ENCODE measurements at regions not wholly inside any gene's neighbourhood (a gene's known extent, or its start where the extent isn't known, plus 50 kb on each side); places are given as distances from the start of the nearest gene placed in this dataset.
A peak's percentile ranks its signal among the peaks of the same experiment; 100 is the strongest.

DNA sequence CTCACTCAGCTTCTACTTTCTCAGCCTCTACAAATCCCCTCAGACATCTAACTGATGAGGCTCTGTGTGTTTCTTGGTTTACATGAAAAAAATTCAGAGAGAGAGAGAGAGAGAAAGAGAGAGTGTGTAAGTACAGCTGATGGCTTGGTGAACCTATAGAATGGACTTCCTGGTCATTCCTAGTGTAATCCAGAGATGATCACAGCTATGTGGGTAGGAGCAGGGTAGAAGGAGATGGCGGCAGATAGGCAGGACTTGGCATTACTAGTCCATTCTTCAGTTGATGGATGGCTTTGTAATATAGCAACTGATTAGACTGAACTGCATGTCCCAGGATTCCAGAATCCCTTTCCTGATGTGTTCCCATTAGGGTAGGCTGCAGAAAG lies 429.3 kb upstream of the CLINT1 start:
- Histone ChIP-seq H3K79me2 (ENCODE audit: control insufficient read depth, insufficient read depth, low read length) (no peaks in the 10 kb centered on the region), H3K27ac (ENCODE audit: insufficient read depth, low read length) (no peak overlapping the region), H3K4me1 (ENCODE audit: control insufficient read depth, extremely low read depth, insufficient read depth, low read length) (no peaks in the 10 kb centered on the region), H3K4me3 (replicated peaks in 1 of 4; ENCODE audit: control extremely low read depth in 1 of 4, insufficient read depth in 1 of 4, low read depth in 3 of 4, low read length in 4 of 4) (no peak overlapping the region), H3K9ac (ENCODE audit: insufficient read depth, low read length) (no peak overlapping the region), H3K4me2 (ENCODE audit: extremely low read depth, insufficient read depth, low read length) (no peak overlapping the region), H3K9me3 (ENCODE audit: control insufficient read depth, insufficient read depth, low read depth, low read length) (no peaks in the 10 kb centered on the region), H3K36me3 (ENCODE audit: control insufficient read depth, insufficient read depth, low read length) (no peaks in the 10 kb centered on the region), H2AFZ (ENCODE audit: low read length) (no peak overlapping the region), H3K27me3 (ENCODE audit: control insufficient read depth, insufficient read depth, low read length) (no peaks in the 10 kb centered on the region), H4K20me1 (ENCODE audit: control insufficient read depth, extremely low read depth, insufficient read depth, low read length) (no peaks in the 10 kb centered on the region)
- TF ChIP-seq, protein P1, sequence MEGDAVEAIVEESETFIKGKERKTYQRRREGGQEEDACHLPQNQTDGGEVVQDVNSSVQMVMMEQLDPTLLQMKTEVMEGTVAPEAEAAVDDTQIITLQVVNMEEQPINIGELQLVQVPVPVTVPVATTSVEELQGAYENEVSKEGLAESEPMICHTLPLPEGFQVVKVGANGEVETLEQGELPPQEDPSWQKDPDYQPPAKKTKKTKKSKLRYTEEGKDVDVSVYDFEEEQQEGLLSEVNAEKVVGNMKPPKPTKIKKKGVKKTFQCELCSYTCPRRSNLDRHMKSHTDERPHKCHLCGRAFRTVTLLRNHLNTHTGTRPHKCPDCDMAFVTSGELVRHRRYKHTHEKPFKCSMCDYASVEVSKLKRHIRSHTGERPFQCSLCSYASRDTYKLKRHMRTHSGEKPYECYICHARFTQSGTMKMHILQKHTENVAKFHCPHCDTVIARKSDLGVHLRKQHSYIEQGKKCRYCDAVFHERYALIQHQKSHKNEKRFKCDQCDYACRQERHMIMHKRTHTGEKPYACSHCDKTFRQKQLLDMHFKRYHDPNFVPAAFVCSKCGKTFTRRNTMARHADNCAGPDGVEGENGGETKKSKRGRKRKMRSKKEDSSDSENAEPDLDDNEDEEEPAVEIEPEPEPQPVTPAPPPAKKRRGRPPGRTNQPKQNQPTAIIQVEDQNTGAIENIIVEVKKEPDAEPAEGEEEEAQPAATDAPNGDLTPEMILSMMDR (conservative IDR thresholded peaks at IDR 0.05 in 1 of 2, IDR thresholded peaks at IDR 0.05 in 1 of 2; ENCODE audit: low read depth in 1 of 2, low read length in 2 of 2): no peak
- TF ChIP-seq EZH2 (IDR thresholded peaks at IDR 0.05; ENCODE audit: low read length, missing control alignments): no peak
- peak in 1 of 2 donors; percentile 8 for DNase-seq (ENCODE audit: low read depth in 2 of 2)

DNA sequence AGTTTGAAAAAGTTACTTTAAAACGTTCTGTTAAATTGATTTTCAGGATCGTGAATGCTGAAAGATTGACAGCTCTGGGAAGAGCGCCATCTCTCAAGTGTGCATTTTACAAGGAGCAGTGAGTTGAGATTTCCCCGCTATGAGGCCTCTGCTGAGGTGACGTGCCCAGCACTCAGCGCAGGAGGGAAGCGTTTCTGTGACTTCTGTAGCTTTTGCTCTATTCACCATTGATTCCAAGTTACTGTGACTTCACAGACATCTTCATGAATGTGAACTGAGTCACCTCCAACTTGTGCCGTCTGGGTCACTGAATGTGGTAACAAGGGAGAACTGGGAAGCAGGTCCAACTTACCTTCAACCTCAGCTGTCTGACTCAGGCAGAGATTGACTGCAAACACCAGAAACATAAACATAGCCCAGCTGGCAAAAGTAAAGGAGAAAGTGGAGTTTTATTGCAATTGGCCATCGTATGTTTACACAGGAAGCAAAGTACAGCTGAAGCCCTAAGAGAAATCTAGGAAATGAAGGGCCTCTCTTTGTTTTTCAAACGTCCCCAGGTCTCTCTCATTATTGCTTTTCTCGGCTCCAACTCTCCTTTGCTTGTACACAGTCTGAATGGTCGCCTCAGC lies 428.8 kb upstream of the CLINT1 start:
- Histone ChIP-seq H3K9ac (ENCODE audit: insufficient read depth, low read length) (no peak overlapping the region), H3K27me3 (ENCODE audit: control insufficient read depth, insufficient read depth, low read length) (no peaks in the 10 kb centered on the region), H3K4me2 (ENCODE audit: extremely low read depth, insufficient read depth, low read length) (no peak overlapping the region), H3K9me3 (ENCODE audit: control insufficient read depth, insufficient read depth, low read depth, low read length) (no peaks in the 10 kb centered on the region), H3K27ac (ENCODE audit: insufficient read depth, low read length) (no peak overlapping the region), H2AFZ (ENCODE audit: low read length) (no peak overlapping the region), H3K4me1 (ENCODE audit: control insufficient read depth, extremely low read depth, insufficient read depth, low read length) (no peaks in the 10 kb centered on the region), H3K4me3 (replicated peaks in 1 of 4; ENCODE audit: control extremely low read depth in 1 of 4, insufficient read depth in 1 of 4, low read depth in 3 of 4, low read length in 4 of 4) (no peak overlapping the region), H3K79me2 (ENCODE audit: control insufficient read depth, insufficient read depth, low read length) (no peaks in the 10 kb centered on the region), H4K20me1 (ENCODE audit: control insufficient read depth, extremely low read depth, insufficient read depth, low read length) (no peaks in the 10 kb centered on the region), H3K36me3 (ENCODE audit: control insufficient read depth, insufficient read depth, low read length) (no peaks in the 10 kb centered on the region)
- no peak for TF ChIP-seq EZH2 (IDR thresholded peaks at IDR 0.05; ENCODE audit: low read length, missing control alignments)
- TF ChIP-seq, protein P1 (conservative IDR thresholded peaks at IDR 0.05 in 1 of 2, IDR thresholded peaks at IDR 0.05 in 1 of 2; ENCODE audit: low read depth in 1 of 2, low read length in 2 of 2): no peak
- peak; percentile 77 to 95 for DNase-seq (ENCODE audit: low read depth in 2 of 2)

DNA sequence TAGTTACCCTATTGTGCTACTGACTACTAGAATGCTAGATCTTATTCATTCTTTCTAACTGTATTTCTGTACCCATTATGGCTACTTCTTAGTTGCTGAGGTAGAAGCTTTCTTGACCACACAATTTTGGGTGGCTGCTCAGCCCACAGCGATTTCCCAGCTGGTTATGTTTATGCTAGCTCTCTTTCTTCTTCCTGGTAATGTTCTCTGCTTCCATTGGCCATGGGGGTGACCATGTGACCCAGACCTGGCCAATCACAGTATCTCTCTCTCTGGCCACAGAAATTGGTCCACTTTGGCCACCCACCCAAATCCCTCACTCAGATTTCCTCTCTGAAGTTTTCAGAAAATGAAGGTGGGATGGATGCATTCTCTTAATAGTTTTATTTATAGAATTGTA lies 427.9 kb upstream of the CLINT1 start:
- H3K27ac ChIP-seq (ENCODE audit: insufficient read depth, low read length): no peak overlapping the region
- no peaks in the 10 kb centered on the region for H3K27me3 ChIP-seq (ENCODE audit: control insufficient read depth, insufficient read depth, low read length)
- no peaks in the 10 kb centered on the region for H3K9me3 ChIP-seq (ENCODE audit: control insufficient read depth, insufficient read depth, low read depth, low read length)
- H3K4me2 ChIP-seq (ENCODE audit: extremely low read depth, insufficient read depth, low read length): no peak overlapping the region
- DNase-seq (ENCODE audit: low read depth in 2 of 2): no peak
- no peaks in the 10 kb centered on the region for H3K36me3 ChIP-seq (ENCODE audit: control insufficient read depth, insufficient read depth, low read length)
- H3K4me3 ChIP-seq (replicated peaks in 1 of 4; ENCODE audit: control extremely low read depth in 1 of 4, insufficient read depth in 1 of 4, low read depth in 3 of 4, low read length in 4 of 4): no peak overlapping the region
- H3K79me2 ChIP-seq (ENCODE audit: control insufficient read depth, insufficient read depth, low read length): no peaks in the 10 kb centered on the region
- no peaks in the 10 kb centered on the region for H3K4me1 ChIP-seq (ENCODE audit: control insufficient read depth, extremely low read depth, insufficient read depth, low read length)
- no peaks in the 10 kb centered on the region for H4K20me1 ChIP-seq (ENCODE audit: control insufficient read depth, extremely low read depth, insufficient read depth, low read length)
- no peak overlapping the region for H3K9ac ChIP-seq (ENCODE audit: insufficient read depth, low read length)
- TF ChIP-seq, protein P1 (conservative IDR thresholded peaks at IDR 0.05 in 1 of 2, IDR thresholded peaks at IDR 0.05 in 1 of 2; ENCODE audit: low read depth in 1 of 2, low read length in 2 of 2): no peak
- no peak for TF ChIP-seq EZH2 (IDR thresholded peaks at IDR 0.05; ENCODE audit: low read length, missing control alignments)
- H2AFZ ChIP-seq (ENCODE audit: low read length): no peak overlapping the region
